GM12878 (cell line): ENCODE measurements at regions not wholly inside any gene's neighbourhood (a gene's known extent, or its start where the extent isn't known, plus 50 kb on each side); places are given as distances from the start of the nearest gene placed in this dataset.

Source experiments
- ATAC-seq: fragments of 200-7000 bp; cut with Tn5 transposase; 3 replicates; pipeline ENCODE4 v1.9.1; 2020; ENCODE audit warnings: mild to moderate bottlenecking, moderate library complexity
- BruUV-seq: library from RNA; stranded (reverse); fragments of 400-500 nt; replicated peaks from 2 replicates; lab custom pipeline; 2021; lab: Mats Ljungman, UMichigan
- CTCF ChIA-PET: fragments of 300-600 bp; sonication (Branson Sonifier 250); formaldehyde crosslinking; extraction: SDS; loops from one replicate; lab custom pipeline; 2021; ENCODE audit warnings: inconsistent platforms; lab: Yijun Ruan, JAX
- POLR2A ChIA-PET: fragments of 350-600 bp; formaldehyde crosslinking; extraction: SDS; loops from one replicate; lab custom pipeline; 2021; ENCODE audit warnings: inconsistent platforms; lab: Charles Lee
- RAD21 ChIA-PET: fragments of 300-600 bp; sonication (Branson Sonifier 250); formaldehyde crosslinking; loops from one replicate; lab custom pipeline; 2023; ENCODE audit warnings: antibody characterized with exemption; ENCODE audit not compliant: unreplicated experiment; lab: Charles Lee
- SMC1A ChIA-PET: fragments of 300-600 bp; sonication (Branson Sonifier 250); formaldehyde crosslinking; loops from one replicate; lab custom pipeline; 2023; ENCODE audit not compliant: unreplicated experiment, uncharacterized antibody; lab: Charles Lee
- DNase-seq: peaks from one replicate; pipeline ENCODE4 v3.0.0-alpha.2; 2011; ENCODE audit warnings: low read depth, low spot score
- FAIRE-seq: peaks from 3 replicates; lab custom pipeline; 2011; peaks lifted over from hg19 to GRCh38; lab: Jason Lieb, UNC
- H2AFZ ChIP-seq: 2 replicates; pipeline ENCODE4 v1.6.0; 2011; ENCODE audit warnings: low read depth, low read length, control low read depth; ENCODE audit not compliant: control insufficient read depth
- H3K27ac ChIP-seq: 2 replicates; pipeline ENCODE4 v1.5.1; 2011; ENCODE audit warnings: control low read depth; ENCODE audit not compliant: control insufficient read depth, insufficient read depth
- H3K27me3 ChIP-seq, 2 experiments: replicated peaks in 1 of 2; 2 replicates each; pipeline versions ENCODE4 v1.6.0 to v1.6.1; 2011; ENCODE audit warnings: low read length in 1 of 2; ENCODE audit not compliant: control insufficient read depth in 2 of 2, insufficient read depth in 2 of 2
- H3K36me3 ChIP-seq, 2 experiments: 2 replicates each; pipeline ENCODE4 v1.5.1; 2011; ENCODE audit warnings: low read length in 1 of 2; ENCODE audit not compliant: control insufficient read depth in 2 of 2, insufficient read depth in 2 of 2
- H3K4me1 ChIP-seq: 2 replicates; pipeline ENCODE4 v1.6.1; 2011; ENCODE audit warnings: mild to moderate bottlenecking, low read length, moderate library complexity, mixed read lengths; ENCODE audit not compliant: control insufficient read depth, insufficient read depth
- H3K4me2 ChIP-seq: 2 replicates; pipeline ENCODE4 v1.6.0; 2011; ENCODE audit warnings: control low read depth; ENCODE audit not compliant: control insufficient read depth, insufficient read depth
- H3K4me3 ChIP-seq: fragments of 200-600 bp; sonication (generic); 2 replicates; pipeline ENCODE4 v1.5.1; 2016
- H3K79me2 ChIP-seq: 2 replicates; pipeline ENCODE4 v1.6.0; 2011; ENCODE audit warnings: low read length; ENCODE audit not compliant: control insufficient read depth, insufficient read depth
- H3K9ac ChIP-seq: 2 replicates; pipeline ENCODE4 v1.8.0; 2011; ENCODE audit warnings: low read length, control low read depth, mixed read lengths; ENCODE audit not compliant: control insufficient read depth, insufficient read depth
- H3K9me3 ChIP-seq: replicated peaks from 3 replicates; pipeline ENCODE4 v1.5.1; 2011; ENCODE audit warnings: mild to moderate bottlenecking, low read length; ENCODE audit not compliant: control insufficient read depth, insufficient read depth
- H4K20me1 ChIP-seq: 2 replicates; pipeline ENCODE4 v1.6.0; 2011; ENCODE audit not compliant: control insufficient read depth, insufficient read depth
- CBFB ChIP-seq: IDR thresholded peaks from 2 replicates; pipeline ENCODE4 v1.6.1; 2016; ENCODE audit warnings: antibody characterized with exemption, low read depth
- CHD4 ChIP-seq: fragments of 200-600 bp; sonication (generic); IDR thresholded peaks from 2 replicates; pipeline ENCODE4 v1.6.1; 2016; ENCODE audit warnings: mild to moderate bottlenecking
- FOS ChIP-seq: IDR thresholded peaks from 3 replicates; pipeline ENCODE4 v1.6.1; 2011; ENCODE audit warnings: borderline replicate concordance; ENCODE audit not compliant: insufficient read length; ENCODE audit errors: extremely low read depth
- FOXM1 ChIP-seq: IDR thresholded peaks from 2 replicates; pipeline ENCODE4 v1.6.1; 2012; ENCODE audit warnings: low read depth, mild to moderate bottlenecking, inconsistent platforms, low read length, moderate library complexity
- MTA2 ChIP-seq: fragments of 450-650 bp; IDR thresholded peaks from 2 replicates; pipeline ENCODE4 v1.6.1; 2016; ENCODE audit warnings: low read depth, mild to moderate bottlenecking, moderate library complexity
- NFYA ChIP-seq: IDR thresholded peaks from 2 replicates; pipeline ENCODE4 v1.6.1; 2011; ENCODE audit warnings: low read depth, mild to moderate bottlenecking, low read length, improper control_type of control experiment, borderline replicate concordance
- NKRF ChIP-seq: fragments of 450-650 bp; conservative IDR thresholded peaks from 2 replicates; pipeline ENCODE4 v1.6.1; 2017; ENCODE audit warnings: mild to moderate bottlenecking, moderate library complexity
- PAX8 ChIP-seq: fragments of 450-650 bp; IDR thresholded peaks from 2 replicates; pipeline ENCODE4 v1.6.1; 2017; ENCODE audit warnings: mild to moderate bottlenecking, moderate library complexity
- PML ChIP-seq: IDR thresholded peaks from 2 replicates; pipeline ENCODE4 v1.6.1; 2012; ENCODE audit warnings: low read length, inconsistent platforms
- SIX5 ChIP-seq: IDR thresholded peaks from 2 replicates; pipeline ENCODE4 v1.6.1; 2011; ENCODE audit warnings: mild to moderate bottlenecking, low read depth, low read length, moderate library complexity; ENCODE audit not compliant: severe bottlenecking
- SMAD1 ChIP-seq: fragments of 450-650 bp; IDR thresholded peaks from 2 replicates; pipeline ENCODE4 v1.6.1; 2018; ENCODE audit warnings: mild to moderate bottlenecking, low read depth; ENCODE audit not compliant: partially characterized antibody
- SP1 ChIP-seq: IDR thresholded peaks from one replicate; pipeline ENCODE4 v1.6.1; 2011; ENCODE audit warnings: low read depth, low read length
- TBL1XR1 ChIP-seq: IDR thresholded peaks from 2 replicates; pipeline ENCODE4 v1.6.1; 2012; ENCODE audit warnings: low read depth, low read length, improper control_type of control experiment
- WRNIP1 ChIP-seq: IDR thresholded peaks from 2 replicates; pipeline ENCODE4 v1.6.1; 2011; ENCODE audit warnings: low read depth, low read length, improper control_type of control experiment, borderline replicate concordance
- ZNF24 ChIP-seq: fragments of 450-650 bp; IDR thresholded peaks from 2 replicates; pipeline ENCODE4 v1.6.1; 2017; ENCODE audit warnings: antibody characterized with exemption, mild to moderate bottlenecking
- ZNF274 ChIP-seq: IDR thresholded peaks from one replicate; pipeline ENCODE4 v1.8.0; 2011; ENCODE audit not compliant: insufficient read length, insufficient read depth
- ZNF592 ChIP-seq: fragments of 450-650 bp; IDR thresholded peaks from 2 replicates; pipeline ENCODE4 v1.6.1; 2017; ENCODE audit warnings: mild to moderate bottlenecking, moderate library complexity
- in situ Hi-C: fragments of 300-500 bp; cut with MboI; formaldehyde crosslinking; loops from 9 replicates; pipeline ENCODE4 v1.14.3; 2018; ENCODE audit warnings: mixed read lengths
- intact Hi-C: fragments of 100-400 bp; cut with micrococcal nuclease; formaldehyde crosslinking; loops from one replicate; pipeline ENCODE4 v1.14.2; 2022; ENCODE audit not compliant: unreplicated experiment
- TF ChIP-seq, protein P1 (sequence below): fragments of 450-650 bp; IDR thresholded peaks from 2 replicates; pipeline ENCODE4 v1.6.1; 2018; ENCODE audit warnings: borderline replicate concordance, mild to moderate bottlenecking; ENCODE audit not compliant: partially characterized antibody

DNA sequence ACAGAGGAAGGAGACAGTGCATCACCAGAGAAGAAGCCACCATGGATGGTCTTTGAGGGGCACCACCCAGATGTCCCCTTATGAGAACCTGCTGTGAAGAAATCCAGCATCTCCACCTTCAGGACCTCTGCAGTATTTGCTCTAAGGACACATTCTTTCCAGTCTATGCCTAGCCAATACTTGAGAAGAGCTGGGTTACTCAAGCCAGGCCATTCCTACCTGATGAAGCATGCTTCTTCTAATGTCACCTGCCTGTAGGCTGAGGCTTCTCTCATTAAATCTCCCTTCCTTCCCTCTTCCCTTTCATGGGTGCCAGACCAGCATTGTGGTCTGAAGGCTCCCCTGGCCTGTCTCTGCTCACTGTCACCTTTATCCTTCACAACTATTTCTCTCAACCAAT is 654.5 kb upstream of the AUTS2 start:
- no peak overlapping the region for H3K4me3 ChIP-seq
- TF ChIP-seq SIX5 (no peak), CHD4 (no peak), WRNIP1 (no peak), PAX8 (no peak), TBL1XR1 (no peak), MTA2 (no peak), SP1 (no peak), PML (no peak), NFYA (no peak), NKRF (no peak), FOS (no peak), ZNF274 (no peak), ZNF24 (no peak), SMAD1 (no peak), CBFB (no peak), ZNF592 (no peak), FOXM1 (no peak)
- TF ChIP-seq, protein P1, sequence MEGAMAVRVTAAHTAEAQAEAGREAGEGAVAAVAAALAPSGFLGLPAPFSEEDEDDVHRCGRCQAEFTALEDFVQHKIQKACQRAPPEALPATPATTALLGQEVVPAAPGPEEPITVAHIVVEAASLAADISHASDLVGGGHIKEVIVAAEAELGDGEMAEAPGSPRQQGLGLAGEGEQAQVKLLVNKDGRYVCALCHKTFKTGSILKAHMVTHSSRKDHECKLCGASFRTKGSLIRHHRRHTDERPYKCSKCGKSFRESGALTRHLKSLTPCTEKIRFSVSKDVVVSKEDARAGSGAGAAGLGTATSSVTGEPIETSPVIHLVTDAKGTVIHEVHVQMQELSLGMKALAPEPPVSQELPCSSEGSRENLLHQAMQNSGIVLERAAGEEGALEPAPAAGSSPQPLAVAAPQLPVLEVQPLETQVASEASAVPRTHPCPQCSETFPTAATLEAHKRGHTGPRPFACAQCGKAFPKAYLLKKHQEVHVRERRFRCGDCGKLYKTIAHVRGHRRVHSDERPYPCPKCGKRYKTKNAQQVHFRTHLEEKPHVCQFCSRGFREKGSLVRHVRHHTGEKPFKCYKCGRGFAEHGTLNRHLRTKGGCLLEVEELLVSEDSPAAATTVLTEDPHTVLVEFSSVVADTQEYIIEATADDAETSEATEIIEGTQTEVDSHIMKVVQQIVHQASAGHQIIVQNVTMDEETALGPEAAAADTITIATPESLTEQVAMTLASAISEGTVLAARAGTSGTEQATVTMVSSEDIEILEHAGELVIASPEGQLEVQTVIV = no peak

More for the DNA sequence above, 654.5 kb upstream of the AUTS2 start:
- no peak overlapping the region for H3K27ac ChIP-seq
- H4K20me1 ChIP-seq = no peaks in the 10 kb centered on the region
- H3K4me1 ChIP-seq = no peaks in the 10 kb centered on the region
- FAIRE-seq (no peak), DNase-seq (no peak), ATAC-seq (no peak)
- RAD21 ChIA-PET = no interaction called here
- CTCF ChIA-PET = interaction anchor here (0.6 kb wide), 1 partner anchor 1909 kb away, joined by 4 read pairs; no protein-coding TSS in a partner anchor
- SMC1A ChIA-PET = no interaction called here
- H3K4me2 ChIP-seq = no peak overlapping the region
- BruUV-seq = no TSS peak
- H3K36me3 ChIP-seq = no peaks in the 10 kb centered on the region
- H3K27me3 ChIP-seq = no peaks in the 10 kb centered on the region
- intact Hi-C loops = no loop called here
- no peak overlapping the region for H3K9ac ChIP-seq
- H2AFZ ChIP-seq = no peak overlapping the region
- no peaks in the 10 kb centered on the region for H3K9me3 ChIP-seq
- in situ Hi-C loops = no loop called here
- POLR2A ChIA-PET = no interaction called here
- no peaks in the 10 kb centered on the region for H3K79me2 ChIP-seq
